Activated naive CD8-positive, alpha-beta T cell treated with anti-CD3 and anti-CD28 coated beads, Interleukin-2, amount 50 U/mL, for 24 hours (primary cell): ENCODE measurements at regions not wholly inside any gene's neighbourhood (a gene's known extent, or its start where the extent isn't known, plus 50 kb on each side); places are given as distances from the start of the nearest gene placed in this dataset.

Experiments
- ATAC-seq: fragments of 150-1000 bp; cut with Tn5 transposase; one replicate; pipeline ENCODE4 v1.10.0; 2021
- DNase-seq: peaks from one replicate; pipeline ENCODE4 v3.0.0; 2021
- H3K27ac Mint-ChIP-seq: one replicate; pipeline ENCODE4 v1.8.0; 2021; ENCODE audit warnings: mild to moderate bottlenecking, mixed read lengths
- H3K27me3 Mint-ChIP-seq: one replicate; pipeline ENCODE4 v1.8.0; 2021; ENCODE audit warnings: mixed read lengths
- H3K36me3 Mint-ChIP-seq: one replicate; pipeline ENCODE4 v1.8.0; 2021; ENCODE audit warnings: low read depth, mixed read lengths
- H3K4me1 Mint-ChIP-seq: one replicate; pipeline ENCODE4 v1.8.0; 2021; ENCODE audit warnings: mixed read lengths
- H3K4me3 Mint-ChIP-seq: one replicate; pipeline ENCODE4 v1.8.0; 2021; ENCODE audit warnings: mild to moderate bottlenecking, moderate library complexity, mixed read lengths
- H3K9me3 Mint-ChIP-seq: one replicate; pipeline ENCODE4 v1.8.0; 2021; ENCODE audit warnings: mixed read lengths

DNA sequence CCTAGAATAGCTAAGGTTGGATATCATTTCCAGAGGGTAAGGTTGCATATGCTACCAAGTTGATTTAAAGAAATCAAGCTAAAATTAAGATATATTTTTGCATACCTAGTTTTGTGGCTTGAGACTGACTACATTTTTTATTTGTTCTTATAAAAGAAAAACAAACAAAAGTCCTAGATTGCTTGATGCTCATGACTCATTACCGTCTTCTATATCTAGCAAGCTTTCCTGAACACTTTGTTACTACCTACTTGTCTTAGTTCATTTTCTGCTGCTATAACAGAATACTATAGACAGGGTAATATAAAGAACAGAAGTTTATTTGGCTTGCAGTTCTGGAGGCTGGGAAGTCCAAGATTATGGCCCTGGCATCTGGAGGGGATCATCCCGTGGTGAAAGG, 152.1 kb upstream of the THRB start:
- Mint-ChIP-seq H3K27ac (no peak overlapping the region), H3K9me3 (no peaks in the 10 kb centered on the region), H3K36me3 (no peaks in the 10 kb centered on the region), H3K4me3 (no peak overlapping the region), H3K27me3 (no peaks in the 10 kb centered on the region), H3K4me1 (no peaks in the 10 kb centered on the region)
- DNase-seq (no peak), ATAC-seq (no peak)

DNA sequence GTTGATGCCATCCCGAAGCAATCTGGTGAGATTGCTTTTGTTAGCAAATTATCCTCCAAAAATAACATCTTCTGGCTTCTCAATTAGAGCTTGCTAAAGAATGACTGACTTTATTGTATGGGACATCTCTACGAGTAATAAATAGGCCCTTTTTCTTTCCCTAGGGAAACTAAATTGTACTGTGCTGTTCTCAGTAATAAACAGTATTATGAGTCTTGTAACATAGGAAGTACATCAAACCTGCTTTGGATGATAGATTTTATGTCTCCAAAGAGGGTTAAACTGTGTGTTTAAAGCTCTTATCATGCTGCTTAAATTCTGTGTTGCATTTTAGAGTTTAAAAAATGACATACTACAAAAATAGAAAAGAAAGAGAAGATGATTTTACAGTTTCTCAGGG, 153.4 kb upstream of the THRB start:
- no peaks in the 10 kb centered on the region for H3K36me3 Mint-ChIP-seq
- ATAC-seq = no peak
- no peaks in the 10 kb centered on the region for H3K4me1 Mint-ChIP-seq

DNA sequence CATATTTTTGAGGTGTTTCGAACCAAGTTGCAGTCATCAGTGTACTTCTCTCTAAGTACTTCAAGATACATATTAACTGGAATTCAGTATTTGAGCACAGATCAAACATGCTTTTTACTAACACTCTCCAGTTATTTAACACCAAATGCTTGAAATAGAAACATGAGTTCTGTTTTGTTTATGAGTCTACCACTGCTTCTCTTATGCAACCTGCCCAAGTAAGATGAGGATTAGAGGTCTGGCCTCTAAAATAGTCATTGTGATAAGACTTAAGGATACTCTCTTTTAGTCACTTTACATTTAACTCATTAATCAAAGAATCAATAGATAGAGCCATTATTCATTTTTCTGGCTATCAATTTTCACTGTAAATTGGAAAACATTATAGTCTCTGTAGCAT, 156.2 kb upstream of the THRB start:
- Mint-ChIP-seq H3K4me1 (no peaks in the 10 kb centered on the region), H3K27me3 (no peaks in the 10 kb centered on the region), H3K27ac (no peak overlapping the region), H3K4me3 (no peak overlapping the region), H3K9me3 (peaks cover 7% of the 10 kb centered on the region), H3K36me3 (no peaks in the 10 kb centered on the region)
- no peak for ATAC-seq
- no peak for DNase-seq

More for the DNA sequence above, 153.4 kb upstream of the THRB start:
- H3K4me3 Mint-ChIP-seq = no peak overlapping the region
- H3K27me3 Mint-ChIP-seq = no peaks in the 10 kb centered on the region
- DNase-seq = no peak
- H3K27ac Mint-ChIP-seq = no peak overlapping the region
- no peaks in the 10 kb centered on the region for H3K9me3 Mint-ChIP-seq

DNA sequence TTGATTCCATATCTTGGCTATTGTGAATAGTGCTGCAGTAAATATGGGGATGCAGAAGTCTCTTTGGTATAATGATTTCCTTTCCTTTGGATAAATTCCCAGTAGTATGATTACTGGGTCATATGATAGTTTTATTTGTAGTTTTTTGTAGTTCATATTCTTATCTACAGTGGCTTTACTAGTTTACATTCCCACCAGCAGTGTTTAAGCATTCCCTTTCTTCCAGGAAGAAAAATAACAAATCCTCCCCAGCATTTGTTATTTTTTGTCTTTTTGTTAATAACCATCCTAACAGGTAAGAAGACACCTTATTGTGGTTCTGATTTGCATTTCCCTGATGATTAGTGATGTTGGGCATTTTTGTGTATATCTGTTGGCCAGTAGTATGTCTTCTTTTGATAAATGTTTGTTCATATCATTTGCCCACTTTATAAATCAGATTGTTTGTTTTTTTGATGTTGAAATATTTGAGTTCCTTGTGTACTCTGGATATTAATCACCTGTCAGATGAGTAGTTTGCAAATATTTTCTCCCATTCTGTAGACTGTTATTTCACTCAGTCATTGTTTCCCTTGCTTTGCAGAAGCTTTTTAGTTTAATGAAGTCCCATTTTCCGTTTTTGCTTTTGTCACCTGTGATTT, 163.3 kb upstream of the THRB start:
- no peak overlapping the region for H3K27ac Mint-ChIP-seq
- H3K36me3 Mint-ChIP-seq = no peaks in the 10 kb centered on the region
- no peak overlapping the region for H3K4me3 Mint-ChIP-seq
- DNase-seq (no peak), ATAC-seq (no peak)
- H3K27me3 Mint-ChIP-seq = no peaks in the 10 kb centered on the region
- peaks cover 4% of the 10 kb centered on the region for H3K4me1 Mint-ChIP-seq
- peaks cover 9% of the 10 kb centered on the region for H3K9me3 Mint-ChIP-seq

DNA sequence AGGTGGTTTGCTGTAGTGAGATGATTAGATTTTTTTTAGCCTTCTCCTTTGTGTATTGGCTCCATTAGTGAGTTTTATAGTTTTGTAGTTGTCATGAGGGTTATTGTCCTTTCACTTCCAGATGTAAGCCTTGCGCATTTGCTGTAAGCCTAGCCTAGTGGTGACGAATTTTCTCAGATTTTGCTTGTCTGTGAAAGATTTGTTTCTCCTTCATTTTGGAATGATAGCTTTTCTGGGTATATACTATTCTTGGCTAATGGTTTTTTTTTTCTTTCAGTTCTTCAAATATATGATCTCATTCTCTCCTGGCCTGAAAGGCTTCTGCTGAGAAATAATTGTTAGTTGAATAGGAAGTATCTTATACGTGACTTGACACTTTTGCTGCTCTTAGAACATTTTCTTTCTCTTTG, 166.5 kb upstream of the THRB start:
- Mint-ChIP-seq H3K27ac (no peak overlapping the region), H3K27me3 (peaks cover under 1% of the 10 kb centered on the region), H3K9me3 (no peaks in the 10 kb centered on the region)

DNA sequence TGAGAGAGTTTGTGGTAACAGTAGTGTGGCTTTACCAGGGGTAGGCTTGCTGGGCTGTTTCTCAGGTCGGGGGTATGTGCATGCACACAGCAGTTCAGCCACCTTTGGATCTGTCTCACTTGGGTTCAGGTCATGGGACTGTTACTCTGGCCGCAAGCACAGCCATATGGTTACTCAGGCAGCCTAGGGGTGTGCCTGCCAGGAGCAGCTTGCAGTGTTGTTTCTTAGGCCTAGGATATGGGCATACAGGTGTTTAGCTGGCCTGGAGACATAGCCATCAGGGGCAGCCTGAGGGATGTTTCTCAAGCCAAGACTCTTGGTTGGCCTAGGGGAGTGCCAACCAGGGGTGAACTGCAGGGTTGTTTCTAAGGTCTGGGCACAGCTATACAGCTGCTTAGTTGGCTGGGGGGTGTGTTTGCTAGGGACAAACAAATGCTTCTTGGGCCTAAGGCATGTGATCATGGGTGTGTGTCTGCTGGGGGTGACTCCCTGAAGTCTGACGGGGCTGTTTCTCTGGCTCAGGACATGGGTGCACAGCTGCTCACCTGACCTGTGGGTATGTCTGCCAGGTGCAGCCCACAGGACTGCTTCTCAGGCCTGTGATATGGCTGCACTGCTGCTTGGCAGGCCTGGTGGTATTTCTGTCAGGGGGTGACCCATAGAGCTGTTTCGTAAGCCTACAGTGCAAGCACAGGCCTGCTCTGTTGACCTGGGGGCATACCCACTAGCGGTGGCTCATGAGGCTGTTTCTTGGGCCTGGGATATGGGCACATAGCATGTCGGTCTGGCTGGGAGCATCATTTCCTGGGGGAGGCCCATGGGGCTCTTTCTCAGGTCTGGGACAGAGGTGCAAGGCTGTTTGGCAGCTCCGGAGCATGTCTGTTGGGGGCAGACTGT, 168.0 kb upstream of the THRB start:
- Mint-ChIP-seq H3K4me1 (peaks cover 4% of the 10 kb centered on the region), H3K36me3 (no peaks in the 10 kb centered on the region), H3K27me3 (peaks cover 6% of the 10 kb centered on the region), H3K27ac (no peak overlapping the region), H3K9me3 (no peaks in the 10 kb centered on the region), H3K4me3 (no peak overlapping the region)
- ATAC-seq (no peak), DNase-seq (no peak)

More for the DNA sequence above, 166.5 kb upstream of the THRB start:
- Mint-ChIP-seq H3K4me3 (no peak overlapping the region), H3K4me1 (peaks cover 4% of the 10 kb centered on the region), H3K36me3 (no peaks in the 10 kb centered on the region)
- DNase-seq = no peak
- ATAC-seq = no peak

DNA sequence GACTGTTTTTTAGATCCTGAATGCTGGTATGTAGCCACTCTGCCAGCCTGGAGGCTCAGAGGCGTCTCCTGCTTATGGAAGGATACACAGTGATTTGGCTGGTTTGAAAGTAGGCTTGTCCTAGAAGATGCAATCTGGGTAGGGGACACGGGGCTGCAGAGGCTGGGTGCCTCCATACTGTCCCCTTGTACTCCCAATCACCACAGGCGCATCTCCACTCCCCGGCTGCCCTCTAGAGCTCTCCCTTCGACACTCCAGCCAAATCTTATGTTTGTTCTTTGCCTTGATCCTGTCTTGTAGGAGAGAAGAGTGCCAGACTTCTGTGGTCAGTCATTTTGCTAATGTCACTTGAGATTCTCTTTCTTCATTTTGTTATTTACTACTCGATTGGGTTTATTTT, 168.8 kb upstream of the THRB start:
- DNase-seq = no peak
- ATAC-seq = no peak
- H3K9me3 Mint-ChIP-seq = no peaks in the 10 kb centered on the region
- H3K27me3 Mint-ChIP-seq = peaks cover 6% of the 10 kb centered on the region
- H3K27ac Mint-ChIP-seq = no peak overlapping the region
- H3K4me3 Mint-ChIP-seq = no peak overlapping the region
- peaks cover 4% of the 10 kb centered on the region for H3K4me1 Mint-ChIP-seq
- H3K36me3 Mint-ChIP-seq = no peaks in the 10 kb centered on the region

DNA sequence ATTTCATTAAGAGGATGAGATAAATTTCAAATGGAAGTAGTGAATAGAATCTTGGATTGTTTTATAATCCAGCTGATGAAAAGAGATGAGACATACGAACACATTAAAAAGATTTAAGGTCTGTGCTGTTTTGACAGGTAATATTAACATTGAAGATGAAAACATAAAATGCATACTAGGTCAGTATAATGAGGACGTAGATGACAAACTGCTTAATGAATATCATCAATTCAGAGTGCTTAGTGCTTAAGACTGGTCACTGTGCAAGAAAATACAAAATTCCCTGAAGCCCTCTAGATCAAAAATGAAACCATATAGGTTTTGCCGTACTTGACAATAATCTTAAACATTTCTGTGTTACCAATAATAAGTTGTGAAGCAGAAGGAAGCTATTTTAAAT, 173.4 kb upstream of the THRB start:
- Mint-ChIP-seq H3K27me3 (peaks cover 10% of the 10 kb centered on the region), H3K4me1 (no peaks in the 10 kb centered on the region), H3K4me3 (no peak overlapping the region), H3K36me3 (no peaks in the 10 kb centered on the region), H3K27ac (no peak overlapping the region), H3K9me3 (no peaks in the 10 kb centered on the region)
- ATAC-seq (no peak), DNase-seq (no peak)

DNA sequence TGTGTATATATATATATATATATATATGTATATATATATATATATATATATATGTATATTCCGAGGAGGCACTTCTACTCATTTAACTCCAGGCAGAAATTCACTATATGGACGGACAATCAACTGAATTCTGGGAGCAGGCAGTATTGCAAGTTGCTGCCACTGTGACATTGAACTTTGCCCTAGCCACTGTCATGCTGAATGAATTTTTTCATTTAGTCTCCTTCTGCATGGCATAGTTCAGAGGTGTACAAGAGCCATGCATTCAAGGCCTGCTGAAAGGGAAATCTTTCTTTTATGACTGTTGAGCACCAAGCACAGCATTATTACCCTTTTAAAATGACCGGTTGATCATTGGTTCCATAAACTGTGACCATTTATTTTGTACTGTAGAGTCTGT, 176.2 kb upstream of the THRB start:
- DNase-seq (no peak), ATAC-seq (no peak)
- no peak overlapping the region for H3K4me3 Mint-ChIP-seq
- no peaks in the 10 kb centered on the region for H3K36me3 Mint-ChIP-seq
- H3K27ac Mint-ChIP-seq = no peak overlapping the region
- H3K9me3 Mint-ChIP-seq = no peaks in the 10 kb centered on the region
- no peaks in the 10 kb centered on the region for H3K4me1 Mint-ChIP-seq
- H3K27me3 Mint-ChIP-seq = peaks cover 16% of the 10 kb centered on the region

DNA sequence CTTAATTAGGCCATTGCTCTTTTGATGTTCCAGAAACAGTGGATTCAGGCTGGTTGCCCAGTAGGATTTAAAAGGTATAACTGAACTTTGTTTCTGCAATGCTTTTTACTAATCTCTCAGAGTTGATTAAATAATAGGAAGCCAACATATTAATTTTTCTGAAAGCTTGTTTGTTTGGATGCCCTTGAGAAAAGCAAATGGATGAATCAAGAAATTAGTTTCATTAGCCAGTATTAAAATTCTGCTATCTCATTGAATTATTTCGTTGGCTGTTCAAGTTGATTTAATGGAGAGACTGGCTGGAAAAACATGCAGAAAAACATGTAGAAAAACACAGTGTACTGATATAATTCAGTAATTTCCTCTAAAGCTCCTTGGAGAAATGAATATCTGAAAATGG, 178.9 kb upstream of the THRB start:
- no peak for ATAC-seq
- Mint-ChIP-seq H3K36me3 (no peaks in the 10 kb centered on the region), H3K27ac (no peak overlapping the region), H3K4me1 (peaks cover 9% of the 10 kb centered on the region), H3K9me3 (no peaks in the 10 kb centered on the region), H3K4me3 (no peak overlapping the region), H3K27me3 (peaks cover 21% of the 10 kb centered on the region)
- DNase-seq = no peak

DNA sequence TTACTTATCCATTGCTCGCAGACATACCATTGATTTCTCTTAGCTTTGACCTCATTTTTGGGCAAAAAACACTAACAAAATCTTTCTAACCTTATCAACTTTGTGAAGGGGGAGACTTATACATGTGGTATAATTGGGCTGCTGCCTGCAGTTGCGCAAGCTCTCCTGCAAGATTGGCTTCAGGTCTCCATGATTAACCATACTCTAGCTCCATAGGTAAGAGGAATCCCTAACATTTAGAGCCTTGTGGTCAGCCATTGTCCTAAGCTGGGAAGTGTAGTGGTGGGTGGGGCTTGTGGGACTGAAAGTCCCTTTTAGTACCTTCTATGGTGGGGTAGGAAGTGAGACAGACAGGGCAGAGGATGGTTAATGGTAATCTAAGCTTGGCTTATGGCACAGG, 179.6 kb upstream of the THRB start:
- Mint-ChIP-seq H3K4me1 (peaks cover 14% of the 10 kb centered on the region), H3K4me3 (no peak overlapping the region), H3K36me3 (no peaks in the 10 kb centered on the region), H3K27ac (no peak overlapping the region), H3K27me3 (peaks cover 24% of the 10 kb centered on the region), H3K9me3 (no peaks in the 10 kb centered on the region)
- DNase-seq (no peak), ATAC-seq (no peak)

DNA sequence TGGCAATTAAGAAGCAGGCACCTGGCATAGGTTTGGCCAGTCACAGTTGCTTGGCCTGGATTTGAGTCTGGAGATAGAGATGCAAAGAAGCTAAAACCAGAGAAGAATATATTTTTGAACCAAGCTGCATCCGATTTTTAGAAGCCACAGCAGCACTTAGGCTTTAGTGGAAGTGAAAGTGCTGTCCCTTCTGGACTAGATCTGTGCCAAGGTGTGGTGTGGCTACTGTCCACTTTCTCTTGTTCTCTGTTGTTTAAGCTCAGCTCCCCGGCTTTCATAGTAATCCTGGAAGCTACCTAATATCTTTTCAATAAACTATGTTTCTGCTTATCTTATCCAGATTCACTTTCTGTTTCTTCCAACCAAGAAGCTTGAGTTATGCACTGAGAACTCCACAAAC, 183.4 kb upstream of the THRB start:
- Mint-ChIP-seq H3K4me3 (peak overlapping the region; percentile 35), H3K9me3 (no peaks in the 10 kb centered on the region), H3K4me1 (peaks cover 14% of the 10 kb centered on the region), H3K27me3 (peaks cover 50% of the 10 kb centered on the region), H3K27ac (no peak overlapping the region), H3K36me3 (no peaks in the 10 kb centered on the region)
- ATAC-seq = no peak
- no peak for DNase-seq

DNA sequence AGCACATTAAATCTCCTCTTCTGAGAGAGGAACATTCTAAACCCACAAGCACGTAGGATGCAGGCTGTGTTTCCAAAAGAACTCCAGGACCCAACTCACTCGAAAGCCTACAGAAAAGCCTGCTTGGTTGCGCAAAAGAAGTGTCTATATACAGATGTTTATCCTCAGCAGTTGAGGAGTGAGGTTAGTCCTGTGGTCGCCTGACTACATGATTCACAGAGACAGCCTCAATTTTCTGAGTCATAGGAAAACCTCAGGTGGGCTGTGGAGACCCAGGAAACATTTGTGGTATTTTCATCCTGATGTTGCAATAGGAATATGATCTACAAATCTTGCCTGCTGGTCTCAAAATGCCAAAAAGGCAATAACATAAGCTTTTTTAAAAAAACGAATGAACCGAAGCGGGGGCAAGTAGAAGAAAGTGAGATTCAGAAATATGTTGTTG, 183.8 kb upstream of the THRB start:
- no peaks in the 10 kb centered on the region for H3K9me3 Mint-ChIP-seq
- peak overlapping the region; percentile 35 for H3K4me3 Mint-ChIP-seq
- ATAC-seq (peak; percentile 92), DNase-seq (peak; percentile 25)
- H3K4me1 Mint-ChIP-seq = peaks cover 14% of the 10 kb centered on the region
- H3K27me3 Mint-ChIP-seq = peaks cover 54% of the 10 kb centered on the region
- H3K27ac Mint-ChIP-seq = peak overlapping the region; percentile 62
- H3K36me3 Mint-ChIP-seq = no peaks in the 10 kb centered on the region

DNA sequence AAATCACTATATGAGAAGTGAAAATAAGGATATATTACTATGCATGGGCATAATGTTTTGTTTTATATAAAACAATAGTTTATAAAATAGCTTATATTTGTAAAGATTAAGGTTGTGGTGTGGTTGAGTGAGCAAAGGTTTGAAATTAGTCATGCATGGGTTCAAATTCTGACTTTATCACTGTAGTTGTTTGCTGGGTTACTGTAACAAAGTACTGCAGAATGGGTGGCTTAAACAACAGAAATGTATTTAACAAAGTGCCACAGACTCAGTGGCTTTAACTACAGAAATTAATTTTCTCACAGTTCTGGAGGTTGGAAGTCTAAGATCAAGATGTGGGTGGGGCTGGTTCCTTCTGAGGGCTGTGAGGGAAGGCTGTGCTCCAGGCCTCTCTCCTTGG, 184.8 kb upstream of the THRB start:
- Mint-ChIP-seq H3K9me3 (no peaks in the 10 kb centered on the region), H3K36me3 (no peaks in the 10 kb centered on the region), H3K4me1 (peaks cover 14% of the 10 kb centered on the region), H3K4me3 (no peak overlapping the region), H3K27me3 (peaks cover 56% of the 10 kb centered on the region), H3K27ac (no peak overlapping the region)
- ATAC-seq (no peak), DNase-seq (no peak)

DNA sequence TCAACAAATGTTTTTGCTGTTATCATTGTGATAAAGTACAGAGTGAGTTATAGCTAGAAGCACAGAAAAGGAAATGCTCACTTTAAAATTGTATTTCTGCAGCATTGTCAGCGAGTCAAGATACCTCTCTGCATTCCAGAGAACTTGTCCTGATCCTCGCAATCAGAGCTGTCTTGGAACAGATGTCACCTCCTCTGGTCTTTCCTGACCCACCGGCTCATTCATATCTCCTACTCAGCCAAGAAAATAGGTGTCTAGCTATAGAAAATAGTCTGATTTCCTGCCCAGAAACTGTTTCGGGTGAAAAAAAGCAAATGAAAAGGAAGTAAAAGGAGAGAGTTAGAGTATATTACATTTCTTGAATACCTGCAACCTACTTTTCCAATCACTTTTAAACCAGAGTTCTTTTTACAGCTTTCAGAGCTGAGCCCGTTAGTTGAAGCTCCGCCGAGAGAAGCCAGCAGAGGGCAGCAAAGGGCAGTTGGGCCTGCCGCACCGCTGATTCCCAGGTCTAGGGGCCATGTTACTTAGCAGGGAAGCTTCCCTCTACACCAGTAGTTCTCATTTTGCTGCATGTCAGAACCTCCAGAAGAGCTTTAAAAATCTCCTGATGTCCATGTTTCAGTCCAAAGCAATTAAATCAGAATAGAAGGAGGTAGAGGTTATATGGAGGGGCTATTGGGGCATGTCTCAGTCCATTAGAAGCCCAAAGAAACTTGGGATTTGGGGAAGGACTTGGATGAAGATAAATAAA, 185.7 kb upstream of the THRB start:
- H3K9me3 Mint-ChIP-seq = no peaks in the 10 kb centered on the region
- peaks cover 62% of the 10 kb centered on the region for H3K27me3 Mint-ChIP-seq
- H3K36me3 Mint-ChIP-seq = no peaks in the 10 kb centered on the region
- DNase-seq = peak; percentile 76
- H3K27ac Mint-ChIP-seq = no peak overlapping the region
- peak; percentile 43 for ATAC-seq
- peaks cover 14% of the 10 kb centered on the region for H3K4me1 Mint-ChIP-seq
- H3K4me3 Mint-ChIP-seq = no peak overlapping the region
